ENCODE measurements at regions not wholly inside any gene's neighbourhood (a gene's known extent, or its start where the extent isn't known, plus 50 kb on each side); places are given as distances from the start of the nearest gene placed in this dataset.

- no peak for TF ChIP-seq POLR2AphosphoS5 (IDR thresholded peaks at IDR 0.05; ENCODE audit: borderline replicate concordance, low read depth, low read length)
- no peak for TF ChIP-seq EZH2 (IDR thresholded peaks at IDR 0.05)
- no peak for TF ChIP-seq FOXP2 (optimal IDR thresholded peaks at IDR 0.05; ENCODE audit: control extremely low read depth, extremely low read length, insufficient read depth)
Observed at GRCh38 chr11:122193457-122193856, 77.4 kb upstream of the BLID start.

All from SK-N-MC (cell line).